ENCODE measurements at regions not wholly inside any gene's neighbourhood (a gene's known extent, or its start where the extent isn't known, plus 50 kb on each side); places are given as distances from the start of the nearest gene placed in this dataset.

DNA sequence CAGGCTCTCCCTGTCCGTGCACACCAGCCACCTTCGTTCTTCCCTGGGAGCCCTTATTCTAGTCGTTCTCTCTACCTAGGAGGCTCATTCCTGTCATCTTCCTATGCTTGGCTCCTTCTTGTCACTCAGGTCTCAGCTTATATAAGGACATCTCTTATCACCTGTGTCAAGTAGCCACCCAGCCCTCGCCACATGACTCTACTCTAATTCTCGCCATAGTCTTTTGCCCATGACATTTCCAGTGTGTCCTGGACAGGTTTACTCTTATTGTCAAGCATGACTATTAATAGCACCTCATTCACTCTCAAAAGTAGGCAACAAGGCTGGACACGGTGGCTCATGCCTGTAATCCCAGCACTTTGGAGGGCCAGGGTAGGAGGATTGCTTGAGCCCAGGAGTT lies 175.7 kb upstream of the NUDT4 start:
- H3K36me3 ChIP-seq (ENCODE audit: control insufficient read depth, insufficient read depth, low read length) = no peaks in the 10 kb centered on the region
- H3K4me2 ChIP-seq (ENCODE audit: extremely low read depth, insufficient read depth, low read length) = no peak overlapping the region
- H3K79me2 ChIP-seq (ENCODE audit: control insufficient read depth, insufficient read depth, low read length) = no peaks in the 10 kb centered on the region
- no peaks in the 10 kb centered on the region for H4K20me1 ChIP-seq (ENCODE audit: control insufficient read depth, extremely low read depth, insufficient read depth, low read length)
- no peaks in the 10 kb centered on the region for H3K9me3 ChIP-seq (ENCODE audit: control insufficient read depth, insufficient read depth, low read depth, low read length)
- no peaks in the 10 kb centered on the region for H3K27me3 ChIP-seq (ENCODE audit: control insufficient read depth, insufficient read depth, low read length)
- peaks cover 6% of the 10 kb centered on the region for H3K4me1 ChIP-seq (ENCODE audit: control insufficient read depth, extremely low read depth, insufficient read depth, low read length)
- no peak for TF ChIP-seq EZH2 (IDR thresholded peaks at IDR 0.05; ENCODE audit: low read length, missing control alignments)
- TF ChIP-seq, protein P1, sequence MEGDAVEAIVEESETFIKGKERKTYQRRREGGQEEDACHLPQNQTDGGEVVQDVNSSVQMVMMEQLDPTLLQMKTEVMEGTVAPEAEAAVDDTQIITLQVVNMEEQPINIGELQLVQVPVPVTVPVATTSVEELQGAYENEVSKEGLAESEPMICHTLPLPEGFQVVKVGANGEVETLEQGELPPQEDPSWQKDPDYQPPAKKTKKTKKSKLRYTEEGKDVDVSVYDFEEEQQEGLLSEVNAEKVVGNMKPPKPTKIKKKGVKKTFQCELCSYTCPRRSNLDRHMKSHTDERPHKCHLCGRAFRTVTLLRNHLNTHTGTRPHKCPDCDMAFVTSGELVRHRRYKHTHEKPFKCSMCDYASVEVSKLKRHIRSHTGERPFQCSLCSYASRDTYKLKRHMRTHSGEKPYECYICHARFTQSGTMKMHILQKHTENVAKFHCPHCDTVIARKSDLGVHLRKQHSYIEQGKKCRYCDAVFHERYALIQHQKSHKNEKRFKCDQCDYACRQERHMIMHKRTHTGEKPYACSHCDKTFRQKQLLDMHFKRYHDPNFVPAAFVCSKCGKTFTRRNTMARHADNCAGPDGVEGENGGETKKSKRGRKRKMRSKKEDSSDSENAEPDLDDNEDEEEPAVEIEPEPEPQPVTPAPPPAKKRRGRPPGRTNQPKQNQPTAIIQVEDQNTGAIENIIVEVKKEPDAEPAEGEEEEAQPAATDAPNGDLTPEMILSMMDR (conservative IDR thresholded peaks at IDR 0.05 in 1 of 2, IDR thresholded peaks at IDR 0.05 in 1 of 2; ENCODE audit: low read depth in 1 of 2, low read length in 2 of 2) = no peak
- no peak overlapping the region for H3K9ac ChIP-seq (ENCODE audit: insufficient read depth, low read length)
- H3K27ac ChIP-seq (ENCODE audit: insufficient read depth, low read length) = no peak overlapping the region
- no peak for DNase-seq (ENCODE audit: low read depth in 2 of 2)
- H3K4me3 ChIP-seq (replicated peaks in 1 of 4; ENCODE audit: control extremely low read depth in 1 of 4, insufficient read depth in 1 of 4, low read depth in 3 of 4, low read length in 4 of 4) = no peak overlapping the region
- no peak overlapping the region for H2AFZ ChIP-seq (ENCODE audit: low read length)

DNA sequence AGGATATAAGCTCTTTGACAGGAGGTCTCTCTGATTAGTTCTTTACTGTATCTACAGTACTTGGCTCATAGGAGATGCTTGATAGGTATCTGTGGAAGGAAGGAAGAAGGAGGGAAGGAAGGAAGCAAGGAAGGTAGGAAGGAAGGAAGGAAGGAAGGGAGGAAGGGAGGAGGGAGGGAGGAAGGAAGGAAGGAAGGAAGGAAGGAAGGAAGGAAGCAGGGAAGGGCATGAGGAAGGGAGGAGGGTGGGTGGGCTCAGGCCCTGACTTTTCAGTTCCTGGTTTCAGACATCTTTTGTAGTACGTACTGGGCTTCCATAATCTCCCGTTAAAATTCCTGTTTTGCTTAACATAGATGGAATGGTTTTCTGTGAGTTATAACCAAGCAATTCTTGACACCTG lies 175.0 kb upstream of the NUDT4 start:
- Histone ChIP-seq H3K4me1 (ENCODE audit: control insufficient read depth, extremely low read depth, insufficient read depth, low read length) (peaks cover 3% of the 10 kb centered on the region), H3K4me3 (replicated peaks in 1 of 4; ENCODE audit: control extremely low read depth in 1 of 4, insufficient read depth in 1 of 4, low read depth in 3 of 4, low read length in 4 of 4) (no peak overlapping the region), H2AFZ (ENCODE audit: low read length) (no peak overlapping the region), H3K9ac (ENCODE audit: insufficient read depth, low read length) (no peak overlapping the region), H3K27me3 (ENCODE audit: control insufficient read depth, insufficient read depth, low read length) (no peaks in the 10 kb centered on the region), H3K4me2 (ENCODE audit: extremely low read depth, insufficient read depth, low read length) (no peak overlapping the region), H3K9me3 (ENCODE audit: control insufficient read depth, insufficient read depth, low read depth, low read length) (no peaks in the 10 kb centered on the region), H4K20me1 (ENCODE audit: control insufficient read depth, extremely low read depth, insufficient read depth, low read length) (no peaks in the 10 kb centered on the region), H3K79me2 (ENCODE audit: control insufficient read depth, insufficient read depth, low read length) (no peaks in the 10 kb centered on the region), H3K36me3 (ENCODE audit: control insufficient read depth, insufficient read depth, low read length) (no peaks in the 10 kb centered on the region), H3K27ac (ENCODE audit: insufficient read depth, low read length) (no peak overlapping the region)
- DNase-seq (ENCODE audit: low read depth in 2 of 2) = no peak
- TF ChIP-seq EZH2 (IDR thresholded peaks at IDR 0.05; ENCODE audit: low read length, missing control alignments) = no peak
- TF ChIP-seq, protein P1 (conservative IDR thresholded peaks at IDR 0.05 in 1 of 2, IDR thresholded peaks at IDR 0.05 in 1 of 2; ENCODE audit: low read depth in 1 of 2, low read length in 2 of 2) = no peak

DNA sequence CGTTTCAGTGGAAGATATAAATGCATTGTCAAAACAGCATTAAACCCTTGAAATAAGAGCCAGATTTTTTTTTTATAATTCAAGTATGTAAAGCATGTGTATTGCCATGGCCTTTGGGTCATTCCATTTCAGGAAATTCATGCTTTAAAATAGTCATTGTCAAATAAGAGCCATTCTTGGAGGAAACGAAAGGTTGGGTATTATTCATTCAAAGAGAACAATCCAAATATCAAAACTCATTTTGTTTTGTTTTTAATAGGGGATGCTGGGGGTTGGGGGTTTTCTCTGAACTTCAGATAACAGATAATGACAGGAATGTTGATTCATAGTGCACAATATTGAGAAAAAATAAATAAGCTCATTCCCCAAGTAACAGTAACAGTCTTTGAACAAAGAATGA lies 174.4 kb upstream of the NUDT4 start:
- no peaks in the 10 kb centered on the region for H3K9me3 ChIP-seq (ENCODE audit: control insufficient read depth, insufficient read depth, low read depth, low read length)
- H3K27ac ChIP-seq (ENCODE audit: insufficient read depth, low read length) = no peak overlapping the region
- H3K79me2 ChIP-seq (ENCODE audit: control insufficient read depth, insufficient read depth, low read length) = no peaks in the 10 kb centered on the region
- no peaks in the 10 kb centered on the region for H3K27me3 ChIP-seq (ENCODE audit: control insufficient read depth, insufficient read depth, low read length)
- H2AFZ ChIP-seq (ENCODE audit: low read length) = no peak overlapping the region
- no peak overlapping the region for H3K4me3 ChIP-seq (replicated peaks in 1 of 4; ENCODE audit: control extremely low read depth in 1 of 4, insufficient read depth in 1 of 4, low read depth in 3 of 4, low read length in 4 of 4)
- DNase-seq (ENCODE audit: low read depth in 2 of 2) = no peak
- H3K4me2 ChIP-seq (ENCODE audit: extremely low read depth, insufficient read depth, low read length) = no peak overlapping the region
- TF ChIP-seq EZH2 (IDR thresholded peaks at IDR 0.05; ENCODE audit: low read length, missing control alignments) = no peak
- TF ChIP-seq, protein P1 (conservative IDR thresholded peaks at IDR 0.05 in 1 of 2, IDR thresholded peaks at IDR 0.05 in 1 of 2; ENCODE audit: low read depth in 1 of 2, low read length in 2 of 2) = no peak
- H3K4me1 ChIP-seq (ENCODE audit: control insufficient read depth, extremely low read depth, insufficient read depth, low read length) = no peaks in the 10 kb centered on the region
- H3K9ac ChIP-seq (ENCODE audit: insufficient read depth, low read length) = no peak overlapping the region
- H4K20me1 ChIP-seq (ENCODE audit: control insufficient read depth, extremely low read depth, insufficient read depth, low read length) = no peaks in the 10 kb centered on the region
- H3K36me3 ChIP-seq (ENCODE audit: control insufficient read depth, insufficient read depth, low read length) = no peaks in the 10 kb centered on the region
